Keratinocyte (primary cell): ENCODE measurements at regions not wholly inside any gene's neighbourhood (a gene's known extent, or its start where the extent isn't known, plus 50 kb on each side); places are given as distances from the start of the nearest gene placed in this dataset.
"Not testable (repeated sequence)": the region's sequence is repeated elsewhere in the genome, so short reads cannot be mapped to it uniquely, and the experiment has no call there.

Experiments
- DNase-seq: peaks from one replicate; pipeline ENCODE4 v3.0.0-alpha.2; 2011; ENCODE audit warnings: low read depth, missing footprints, low spot score
- FAIRE-seq: peaks from 2 replicates; lab custom pipeline; 2011; peaks lifted over from hg19 to GRCh38; lab: Jason Lieb, UNC
- H2AFZ ChIP-seq: 2 replicates; pipeline ENCODE4 v1.6.0; 2012; ENCODE audit warnings: low read length, control low read depth, inconsistent platforms; ENCODE audit not compliant: control insufficient read depth
- H3K27ac ChIP-seq: 2 replicates; pipeline ENCODE4 v1.5.1; 2011; ENCODE audit warnings: low read length; ENCODE audit not compliant: control insufficient read depth, insufficient read depth
- H3K27me3 ChIP-seq: 3 replicates; pipeline ENCODE4 v1.6.0; 2011; ENCODE audit warnings: low read length; ENCODE audit not compliant: control insufficient read depth, insufficient read depth; ENCODE audit errors: extremely low read depth
- H3K36me3 ChIP-seq, 2 experiments: 2 replicates in 1 of 2; 3 replicates in 1 of 2; pipeline ENCODE4 v1.5.1; 2011; ENCODE audit warnings: low read length in 2 of 2, mild to moderate bottlenecking in 1 of 2; ENCODE audit not compliant: control insufficient read depth in 2 of 2, insufficient read depth in 2 of 2; ENCODE audit errors: extremely low read depth in 1 of 2
- H3K4me1 ChIP-seq: 3 replicates; pipeline ENCODE4 v1.5.1; 2011; ENCODE audit warnings: low read length; ENCODE audit not compliant: control insufficient read depth, insufficient read depth; ENCODE audit errors: extremely low read depth
- H3K4me2 ChIP-seq: 3 replicates; pipeline ENCODE4 v1.6.0; 2011; ENCODE audit warnings: low read depth, low read length; ENCODE audit not compliant: control insufficient read depth, insufficient read depth; ENCODE audit errors: extremely low read depth
- H3K4me3 ChIP-seq, 3 experiments: fragments of 200-600 bp in 1 of 3; sonication (generic) in 1 of 3; 2 replicates in 2 of 3; 3 replicates in 1 of 3; pipeline ENCODE4 v1.5.1; 2011 to 2016; ENCODE audit warnings: low read length in 3 of 3, mild to moderate bottlenecking in 3 of 3, control low read depth in 2 of 3, inconsistent platforms in 1 of 3, low read depth in 1 of 3, mixed read lengths in 1 of 3, mixed run types in 1 of 3, moderate library complexity in 1 of 3; ENCODE audit not compliant: control insufficient read depth in 2 of 3, insufficient read depth in 2 of 3; ENCODE audit errors: extremely low read depth in 1 of 3
- H3K79me2 ChIP-seq: 2 replicates; pipeline ENCODE4 v1.6.0; 2012; ENCODE audit warnings: low read length; ENCODE audit not compliant: control insufficient read depth, insufficient read depth
- H3K9ac ChIP-seq: 3 replicates; pipeline ENCODE4 v1.6.0; 2011; ENCODE audit warnings: low read length; ENCODE audit not compliant: control insufficient read depth, insufficient read depth; ENCODE audit errors: extremely low read depth
- H3K9me1 ChIP-seq: 3 replicates; pipeline ENCODE4 v1.6.0; 2011; ENCODE audit warnings: low read length; ENCODE audit not compliant: control insufficient read depth, insufficient read depth; ENCODE audit errors: extremely low read depth
- H3K9me3 ChIP-seq: 2 replicates; pipeline ENCODE4 v1.5.1; 2012; ENCODE audit warnings: low read depth, low read length; ENCODE audit not compliant: control insufficient read depth
- H4K20me1 ChIP-seq: 3 replicates; pipeline ENCODE4 v1.6.0; 2011; ENCODE audit warnings: low read length; ENCODE audit not compliant: control insufficient read depth, insufficient read depth; ENCODE audit errors: extremely low read depth
- EZH2 ChIP-seq: IDR thresholded peaks from one replicate; pipeline ENCODE4 v1.6.1; 2012; ENCODE audit warnings: inconsistent platforms, mild to moderate bottlenecking, low read length, moderate library complexity
- dilution Hi-C: fragments of 300-500 bp; cut with MboI; formaldehyde crosslinking; loops from one replicate; pipeline ENCODE4 v1.7.0; 2020; ENCODE audit warnings: low sequenced_read_pairs; ENCODE audit not compliant: extremely low pct_ligation_motif_present
- TF ChIP-seq, protein P1 (sequence below), 3 experiments: IDR thresholded peaks in 1 of 3; conservative IDR thresholded peaks in 1 of 3; optimal IDR thresholded peaks in 1 of 3; 2 replicates in 2 of 3; 3 replicates in 1 of 3; pipeline versions ENCODE3 to v1.5.1; 2011; ENCODE audit warnings: low read length in 3 of 3, mild to moderate bottlenecking in 3 of 3, moderate library complexity in 2 of 3, control low read depth in 1 of 3, inconsistent platforms in 1 of 3; ENCODE audit not compliant: insufficient read depth in 2 of 3; ENCODE audit errors: extremely low read depth in 1 of 3

DNA sequence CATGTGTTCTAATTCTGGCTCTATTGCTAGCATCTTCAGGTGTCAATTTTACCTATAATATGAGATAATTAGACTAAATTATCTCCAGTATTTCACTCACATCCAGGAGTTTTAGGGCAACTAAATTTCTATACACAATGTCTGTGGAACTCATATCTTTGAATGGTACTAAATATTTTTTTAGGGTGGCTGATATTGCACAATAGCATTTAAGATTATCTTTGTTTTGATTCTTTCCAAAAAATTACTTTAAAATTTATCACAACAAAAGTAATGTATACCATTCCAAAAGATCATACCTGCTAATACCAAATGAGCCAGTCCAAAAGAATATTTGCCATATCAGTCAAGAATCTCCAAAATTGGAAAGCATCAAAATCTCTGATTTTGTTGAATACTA is 285.5 kb downstream of the SEMA3D start:
- DNase-seq (no peak), FAIRE-seq (no peak)
- no peak for TF ChIP-seq EZH2
- TF ChIP-seq, protein P1, sequence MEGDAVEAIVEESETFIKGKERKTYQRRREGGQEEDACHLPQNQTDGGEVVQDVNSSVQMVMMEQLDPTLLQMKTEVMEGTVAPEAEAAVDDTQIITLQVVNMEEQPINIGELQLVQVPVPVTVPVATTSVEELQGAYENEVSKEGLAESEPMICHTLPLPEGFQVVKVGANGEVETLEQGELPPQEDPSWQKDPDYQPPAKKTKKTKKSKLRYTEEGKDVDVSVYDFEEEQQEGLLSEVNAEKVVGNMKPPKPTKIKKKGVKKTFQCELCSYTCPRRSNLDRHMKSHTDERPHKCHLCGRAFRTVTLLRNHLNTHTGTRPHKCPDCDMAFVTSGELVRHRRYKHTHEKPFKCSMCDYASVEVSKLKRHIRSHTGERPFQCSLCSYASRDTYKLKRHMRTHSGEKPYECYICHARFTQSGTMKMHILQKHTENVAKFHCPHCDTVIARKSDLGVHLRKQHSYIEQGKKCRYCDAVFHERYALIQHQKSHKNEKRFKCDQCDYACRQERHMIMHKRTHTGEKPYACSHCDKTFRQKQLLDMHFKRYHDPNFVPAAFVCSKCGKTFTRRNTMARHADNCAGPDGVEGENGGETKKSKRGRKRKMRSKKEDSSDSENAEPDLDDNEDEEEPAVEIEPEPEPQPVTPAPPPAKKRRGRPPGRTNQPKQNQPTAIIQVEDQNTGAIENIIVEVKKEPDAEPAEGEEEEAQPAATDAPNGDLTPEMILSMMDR (optimal IDR thresholded peaks at IDR 0.05 in 1 of 3, IDR thresholded peaks at IDR 0.05 in 1 of 3, conservative IDR thresholded peaks at IDR 0.05 in 1 of 3; ENCODE audit: extremely low read depth in 1 of 3, insufficient read depth in 2 of 3, low read length in 3 of 3), result no peak
- Histone ChIP-seq H3K4me3 (no peak overlapping the region), H3K9me1 (no peaks in the 10 kb centered on the region), H2AFZ (no peak overlapping the region), H3K79me2 (no peaks in the 10 kb centered on the region), H3K4me1 (no peaks in the 10 kb centered on the region), H3K9ac (no peak overlapping the region), H3K27ac (no peak overlapping the region), H3K27me3 (no peaks in the 10 kb centered on the region), H4K20me1 (no peaks in the 10 kb centered on the region), H3K36me3 (no peaks in the 10 kb centered on the region), H3K4me2 (no peak overlapping the region), H3K9me3 (no peaks in the 10 kb centered on the region)
- dilution Hi-C loops, result no loop called here

DNA sequence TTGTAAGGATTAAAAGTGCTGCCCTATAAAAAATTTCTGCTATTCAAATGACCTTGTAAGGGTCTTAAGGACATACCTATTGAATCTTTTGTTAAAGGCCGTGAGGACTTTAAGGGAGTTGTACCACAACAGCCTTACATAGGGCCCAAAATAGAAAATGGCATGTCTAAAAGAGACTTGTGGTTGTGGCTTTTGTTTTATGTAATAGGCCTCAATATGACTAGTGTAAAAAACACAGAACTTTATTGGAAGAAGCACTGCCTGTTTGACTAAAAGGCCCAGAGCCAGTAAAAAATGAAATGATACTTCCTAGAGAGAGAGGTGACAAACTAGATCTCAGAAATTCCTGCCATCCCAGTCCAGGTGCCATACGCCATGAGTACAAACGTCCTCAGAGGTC is 286.6 kb downstream of the SEMA3D start:
- no peaks in the 10 kb centered on the region for H3K79me2 ChIP-seq
- H3K9me3 ChIP-seq, result no peaks in the 10 kb centered on the region
- no peak overlapping the region for H3K4me3 ChIP-seq
- FAIRE-seq (no peak), DNase-seq (no peak)
- H3K36me3 ChIP-seq, result no peaks in the 10 kb centered on the region
- H3K27ac ChIP-seq, result no peak overlapping the region
- H4K20me1 ChIP-seq, result no peaks in the 10 kb centered on the region
- H3K9me1 ChIP-seq, result no peaks in the 10 kb centered on the region
- H3K27me3 ChIP-seq, result no peaks in the 10 kb centered on the region
- no peaks in the 10 kb centered on the region for H3K4me1 ChIP-seq
- no peak overlapping the region for H2AFZ ChIP-seq
- no peak for TF ChIP-seq EZH2
- dilution Hi-C loops, result no loop called here
- no peak overlapping the region for H3K9ac ChIP-seq
- no peak overlapping the region for H3K4me2 ChIP-seq

DNA sequence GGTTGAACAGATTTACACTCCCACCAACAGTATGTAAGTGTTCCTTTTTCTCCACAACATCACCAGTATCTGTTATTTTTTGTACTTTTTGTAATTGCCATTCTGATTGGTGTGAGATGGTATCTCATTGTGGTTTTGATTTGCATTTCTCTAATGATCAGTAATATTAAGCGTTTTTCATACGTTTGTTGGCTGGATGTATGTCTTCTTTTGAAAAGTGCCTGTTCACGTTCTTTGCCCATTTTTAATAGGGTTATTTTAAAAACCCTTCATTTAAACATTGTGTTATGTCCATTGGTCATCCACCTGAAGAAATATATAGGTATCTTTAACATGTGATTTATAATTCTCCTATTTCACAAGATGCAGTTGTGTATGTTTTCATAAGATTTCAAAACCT is 291.3 kb downstream of the SEMA3D start:
- H3K9me1 ChIP-seq, result no peaks in the 10 kb centered on the region
- H3K4me2 ChIP-seq, result no peak overlapping the region
- no peaks in the 10 kb centered on the region for H3K79me2 ChIP-seq
- H4K20me1 ChIP-seq, result no peaks in the 10 kb centered on the region
- FAIRE-seq (no peak), DNase-seq (no peak)
- no peaks in the 10 kb centered on the region for H3K27me3 ChIP-seq
- no peaks in the 10 kb centered on the region for H3K9me3 ChIP-seq
- no peaks in the 10 kb centered on the region for H3K36me3 ChIP-seq
- no peak for TF ChIP-seq EZH2
- TF ChIP-seq, protein P1 (optimal IDR thresholded peaks at IDR 0.05 in 1 of 3, IDR thresholded peaks at IDR 0.05 in 1 of 3, conservative IDR thresholded peaks at IDR 0.05 in 1 of 3; ENCODE audit: extremely low read depth in 1 of 3, insufficient read depth in 2 of 3, low read length in 3 of 3), result no peak
- H3K9ac ChIP-seq, result no peak overlapping the region
- dilution Hi-C loops, result no loop called here
- H3K4me1 ChIP-seq, result no peaks in the 10 kb centered on the region
- no peak overlapping the region for H3K4me3 ChIP-seq
- no peak overlapping the region for H3K27ac ChIP-seq
- no peak overlapping the region for H2AFZ ChIP-seq

DNA sequence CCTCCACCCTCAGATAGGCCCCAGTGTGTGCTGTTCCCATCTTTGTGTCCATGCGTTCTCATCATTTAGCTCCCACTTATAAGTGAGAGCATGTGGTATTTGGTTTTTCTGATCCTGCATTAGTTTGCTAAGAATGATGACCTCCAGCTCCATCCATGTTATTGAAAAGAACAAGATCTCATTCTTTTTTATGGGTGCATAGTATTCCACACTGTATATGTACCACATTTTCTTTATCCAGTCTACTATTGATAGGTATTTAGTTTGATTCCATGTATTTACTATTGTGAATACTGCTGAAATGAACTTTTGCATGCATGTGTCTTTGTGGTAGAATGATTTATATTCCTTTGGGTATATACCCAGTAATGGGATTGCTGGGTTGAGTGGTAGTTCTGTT is 303.3 kb downstream of the SEMA3D start:
- H3K4me3 ChIP-seq, DNase-seq, H3K9me1 ChIP-seq, H3K36me3 ChIP-seq, H3K27me3 ChIP-seq, H3K4me1 ChIP-seq, dilution Hi-C loops, H3K27ac ChIP-seq, H4K20me1 ChIP-seq, H3K9me3 ChIP-seq, H3K79me2 ChIP-seq, H3K9ac ChIP-seq, H2AFZ ChIP-seq, FAIRE-seq, H3K4me2 ChIP-seq: not testable (repeated sequence)
